Epithelial cell of esophagus (primary cell): ENCODE measurements at regions not wholly inside any gene's neighbourhood (a gene's known extent, or its start where the extent isn't known, plus 50 kb on each side); places are given as distances from the start of the nearest gene placed in this dataset.

Source experiments
- DNase-seq: peaks from one replicate; pipeline ENCODE4 v3.0.0; 2010; ENCODE audit warnings: low read depth
- H3K4me3 ChIP-seq: 2 replicates; pipeline ENCODE4 v1.5.1; 2011; ENCODE audit warnings: mild to moderate bottlenecking, low read length, control low read depth
- TF ChIP-seq, protein P1 (sequence below): IDR thresholded peaks from 2 replicates; pipeline ENCODE4 v1.5.1; 2011; ENCODE audit warnings: low read depth, mild to moderate bottlenecking, low read length, control low read depth, inconsistent platforms; ENCODE audit not compliant: insufficient read depth; ENCODE audit errors: missing control alignments

DNA sequence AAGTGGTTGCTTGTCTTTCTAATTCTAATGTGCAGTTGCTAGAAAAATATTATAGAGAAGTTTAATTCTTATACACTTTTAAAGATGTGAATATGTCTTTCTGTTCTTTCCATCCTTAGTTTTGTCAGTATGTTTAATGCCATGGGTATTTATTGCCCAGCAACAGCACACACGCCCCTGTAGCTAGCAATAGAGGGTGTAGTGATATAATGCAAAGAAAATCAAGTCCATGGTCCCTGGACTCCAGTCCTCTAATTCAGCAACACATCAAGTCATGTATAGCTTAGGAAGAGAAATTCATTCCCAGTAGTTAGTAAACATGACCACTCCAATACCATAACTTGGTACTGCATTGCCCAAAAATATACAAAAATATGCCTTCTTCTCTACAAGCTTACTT is 292.4 kb upstream of the NR2F2 start:
- TF ChIP-seq, protein P1, sequence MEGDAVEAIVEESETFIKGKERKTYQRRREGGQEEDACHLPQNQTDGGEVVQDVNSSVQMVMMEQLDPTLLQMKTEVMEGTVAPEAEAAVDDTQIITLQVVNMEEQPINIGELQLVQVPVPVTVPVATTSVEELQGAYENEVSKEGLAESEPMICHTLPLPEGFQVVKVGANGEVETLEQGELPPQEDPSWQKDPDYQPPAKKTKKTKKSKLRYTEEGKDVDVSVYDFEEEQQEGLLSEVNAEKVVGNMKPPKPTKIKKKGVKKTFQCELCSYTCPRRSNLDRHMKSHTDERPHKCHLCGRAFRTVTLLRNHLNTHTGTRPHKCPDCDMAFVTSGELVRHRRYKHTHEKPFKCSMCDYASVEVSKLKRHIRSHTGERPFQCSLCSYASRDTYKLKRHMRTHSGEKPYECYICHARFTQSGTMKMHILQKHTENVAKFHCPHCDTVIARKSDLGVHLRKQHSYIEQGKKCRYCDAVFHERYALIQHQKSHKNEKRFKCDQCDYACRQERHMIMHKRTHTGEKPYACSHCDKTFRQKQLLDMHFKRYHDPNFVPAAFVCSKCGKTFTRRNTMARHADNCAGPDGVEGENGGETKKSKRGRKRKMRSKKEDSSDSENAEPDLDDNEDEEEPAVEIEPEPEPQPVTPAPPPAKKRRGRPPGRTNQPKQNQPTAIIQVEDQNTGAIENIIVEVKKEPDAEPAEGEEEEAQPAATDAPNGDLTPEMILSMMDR, result no peak
- no peak for DNase-seq
- no peak overlapping the region for H3K4me3 ChIP-seq

DNA sequence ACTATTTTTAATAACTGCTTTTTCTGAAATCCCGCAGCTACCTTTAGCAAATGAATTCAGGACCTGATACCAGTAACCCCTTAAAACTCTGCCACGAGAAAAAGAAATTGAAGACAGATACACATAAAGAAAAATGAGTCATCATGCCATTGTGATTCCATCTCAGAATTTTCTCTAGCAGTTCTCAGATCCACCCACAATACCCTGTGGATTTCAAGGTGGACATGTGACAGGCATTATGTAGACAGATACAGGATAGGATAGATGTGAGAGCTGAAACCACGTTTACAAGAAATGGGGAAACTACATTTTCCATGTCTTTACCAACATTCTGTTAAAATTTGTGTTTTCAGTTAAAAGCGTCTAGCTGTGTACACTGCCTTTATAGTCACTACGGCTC is 291.9 kb upstream of the NR2F2 start:
- no peak overlapping the region for H3K4me3 ChIP-seq
- DNase-seq, result no peak
- TF ChIP-seq, protein P1, result no peak

DNA sequence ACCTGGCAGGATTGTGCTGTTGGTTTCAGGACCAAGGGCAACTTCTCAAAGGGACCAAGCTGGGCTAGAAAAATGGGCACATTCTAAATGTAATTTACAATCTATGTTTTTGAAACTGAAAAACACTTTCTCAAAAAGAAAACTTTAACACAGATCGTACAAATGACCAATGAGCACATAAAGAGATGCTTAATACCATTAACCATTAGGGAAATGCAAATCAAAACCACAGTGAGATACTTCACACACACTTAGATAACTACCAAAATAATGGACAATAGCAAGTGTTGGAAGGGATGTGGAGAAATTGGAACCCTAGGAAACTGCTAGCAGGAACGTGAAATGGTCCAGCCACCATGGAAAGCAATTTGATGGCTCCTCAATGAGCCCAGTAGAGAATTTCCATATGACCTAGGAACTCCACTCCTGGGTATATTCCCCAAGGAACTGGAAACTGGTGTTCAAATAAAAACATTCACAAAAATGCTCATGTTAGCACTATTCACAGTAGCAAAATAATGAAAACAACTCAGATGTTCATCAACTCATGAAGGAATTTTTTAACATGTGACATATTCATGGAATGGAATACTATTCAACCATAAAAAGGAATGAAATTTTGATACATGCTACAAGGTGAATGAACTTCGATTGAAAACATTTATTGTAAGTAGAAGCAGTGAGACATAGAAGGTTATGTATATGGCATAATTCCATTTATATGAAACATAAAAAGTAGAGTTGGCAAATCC is 288.3 kb upstream of the NR2F2 start:
- H3K4me3 ChIP-seq, result no peak overlapping the region
- TF ChIP-seq, protein P1, result no peak
- DNase-seq, result no peak

DNA sequence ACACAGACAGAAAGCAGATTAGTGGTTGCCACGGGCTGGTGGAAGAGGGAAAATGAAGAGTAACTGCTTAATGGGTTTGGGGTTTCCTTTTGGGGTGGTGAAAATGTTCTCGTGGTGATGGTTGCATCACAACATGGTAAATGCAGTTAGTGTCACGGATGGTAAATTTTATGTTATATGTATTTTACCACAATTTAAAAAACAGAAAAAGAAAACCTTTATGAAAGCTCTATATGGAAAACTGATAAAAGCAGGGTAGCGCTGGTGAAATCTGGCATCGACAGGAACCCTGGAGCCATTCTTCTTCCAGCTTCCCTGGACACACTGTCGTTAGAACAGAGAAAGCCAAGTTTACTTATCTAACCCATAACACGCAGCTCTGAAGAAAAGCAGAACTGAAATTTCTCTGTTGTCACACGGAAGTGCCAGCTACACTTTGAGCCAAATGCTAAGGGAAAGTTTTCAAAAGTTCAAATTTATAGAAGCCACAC is 287.7 kb upstream of the NR2F2 start:
- TF ChIP-seq, protein P1, result no peak
- no peak for DNase-seq
- no peak overlapping the region for H3K4me3 ChIP-seq

DNA sequence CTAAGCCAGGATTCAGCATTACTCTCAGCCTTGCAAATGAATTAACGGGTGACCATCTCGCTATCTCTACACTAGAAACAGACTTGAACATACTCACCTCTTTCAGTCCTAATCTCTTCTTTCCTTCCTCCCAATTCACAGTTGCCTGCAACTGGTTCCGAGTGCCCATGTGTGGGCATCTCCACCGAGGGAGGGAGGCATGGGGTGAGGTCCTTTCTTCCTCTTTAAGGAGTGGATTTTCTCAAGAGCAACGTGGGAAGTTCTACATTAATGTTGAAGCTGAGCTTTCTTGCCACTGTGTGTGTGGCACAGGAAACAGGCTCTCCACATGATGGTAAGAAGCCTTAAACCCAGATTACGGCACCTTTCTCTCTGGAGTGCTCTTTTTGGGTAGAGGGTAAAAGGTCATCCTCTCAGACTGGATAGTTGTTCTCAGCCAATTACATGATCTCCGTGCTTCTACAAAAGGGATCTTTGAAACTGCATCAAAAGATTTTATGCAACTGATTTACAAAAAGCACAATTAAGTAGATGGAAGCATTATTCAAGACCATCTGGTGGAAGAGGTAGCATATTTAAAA is 286.8 kb upstream of the NR2F2 start:
- DNase-seq, result no peak
- no peak overlapping the region for H3K4me3 ChIP-seq
- TF ChIP-seq, protein P1, result no peak

DNA sequence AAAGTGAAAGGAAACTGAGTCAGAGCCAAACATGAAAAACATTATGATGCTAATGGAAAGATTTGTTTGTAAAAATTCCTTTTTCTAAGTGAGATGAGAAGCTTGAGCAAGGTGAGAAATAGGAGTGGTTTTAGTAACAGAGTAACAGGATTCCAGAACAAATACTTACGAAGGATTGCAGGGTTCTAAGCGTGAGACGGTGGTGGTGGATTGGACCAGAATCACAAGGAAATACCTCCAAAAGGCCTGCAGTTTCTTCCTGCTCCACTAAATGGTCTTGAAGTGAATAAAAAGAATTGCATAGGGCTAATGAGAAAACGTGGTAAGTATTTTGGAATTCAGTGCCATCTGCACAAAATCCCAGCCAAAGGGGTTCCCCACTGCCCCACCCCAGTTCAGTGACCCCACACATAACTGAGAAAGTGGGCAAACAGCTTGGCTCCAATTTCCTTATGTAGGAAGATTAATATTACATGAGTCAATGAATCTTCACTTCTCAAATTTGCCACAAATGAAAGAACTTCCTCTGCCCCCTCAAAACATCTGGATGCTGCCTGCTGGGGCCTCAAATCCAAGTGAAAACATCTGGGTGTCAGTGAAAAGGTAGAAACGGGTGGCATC is 283.8 kb upstream of the NR2F2 start:
- H3K4me3 ChIP-seq, result no peak overlapping the region
- TF ChIP-seq, protein P1, result no peak
- no peak for DNase-seq
